PC-3 (cell line): ENCODE measurements at regions not wholly inside any gene's neighbourhood (a gene's known extent, or its start where the extent isn't known, plus 50 kb on each side); places are given as distances from the start of the nearest gene placed in this dataset.

Experiments
- EZH2 ChIP-seq: fragments of 300-600 bp; sonication (generic); IDR thresholded peaks from one replicate; pipeline ENCODE4 v1.6.1; 2017; ENCODE audit warnings: antibody characterized with exemption, mild to moderate bottlenecking, low read length; ENCODE audit not compliant: unreplicated experiment
- EZH2phosphoT487 ChIP-seq: fragments of 300-600 bp; sonication (generic); IDR thresholded peaks from 2 replicates; pipeline ENCODE4 v1.6.1; 2018; ENCODE audit warnings: mild to moderate bottlenecking, antibody characterized with exemption, low read length, borderline replicate concordance
- TF ChIP-seq, protein P1 (sequence below): fragments of 300-600 bp; sonication (generic); conservative IDR thresholded peaks from 2 replicates; pipeline ENCODE4 v1.5.1; 2017; ENCODE audit warnings: antibody characterized with exemption, low read depth, mild to moderate bottlenecking, low read length

DNA sequence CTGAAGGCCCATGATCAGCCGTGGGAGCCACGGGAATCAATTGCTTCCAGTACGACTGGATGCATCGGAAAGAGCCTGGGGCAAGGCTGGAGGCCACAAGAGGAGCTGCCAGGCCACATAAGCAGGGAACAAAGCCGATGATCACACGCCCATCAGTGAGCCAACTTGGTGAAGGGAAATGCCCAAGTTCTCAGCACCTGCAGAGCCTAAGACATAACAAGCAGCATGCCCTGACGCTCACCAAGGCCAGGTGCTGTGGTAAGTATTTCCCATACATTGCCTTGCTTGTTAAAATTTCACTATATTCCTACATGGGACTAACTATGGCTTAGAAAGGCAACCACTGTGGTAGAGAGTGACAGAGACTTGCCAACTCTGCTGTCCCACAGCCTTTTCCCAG is 555.9 kb downstream of the BCL11B start:
- TF ChIP-seq, protein P1, sequence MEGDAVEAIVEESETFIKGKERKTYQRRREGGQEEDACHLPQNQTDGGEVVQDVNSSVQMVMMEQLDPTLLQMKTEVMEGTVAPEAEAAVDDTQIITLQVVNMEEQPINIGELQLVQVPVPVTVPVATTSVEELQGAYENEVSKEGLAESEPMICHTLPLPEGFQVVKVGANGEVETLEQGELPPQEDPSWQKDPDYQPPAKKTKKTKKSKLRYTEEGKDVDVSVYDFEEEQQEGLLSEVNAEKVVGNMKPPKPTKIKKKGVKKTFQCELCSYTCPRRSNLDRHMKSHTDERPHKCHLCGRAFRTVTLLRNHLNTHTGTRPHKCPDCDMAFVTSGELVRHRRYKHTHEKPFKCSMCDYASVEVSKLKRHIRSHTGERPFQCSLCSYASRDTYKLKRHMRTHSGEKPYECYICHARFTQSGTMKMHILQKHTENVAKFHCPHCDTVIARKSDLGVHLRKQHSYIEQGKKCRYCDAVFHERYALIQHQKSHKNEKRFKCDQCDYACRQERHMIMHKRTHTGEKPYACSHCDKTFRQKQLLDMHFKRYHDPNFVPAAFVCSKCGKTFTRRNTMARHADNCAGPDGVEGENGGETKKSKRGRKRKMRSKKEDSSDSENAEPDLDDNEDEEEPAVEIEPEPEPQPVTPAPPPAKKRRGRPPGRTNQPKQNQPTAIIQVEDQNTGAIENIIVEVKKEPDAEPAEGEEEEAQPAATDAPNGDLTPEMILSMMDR: no peak
- no peak for TF ChIP-seq EZH2phosphoT487
- no peak for TF ChIP-seq EZH2
